ENCODE measurements at regions not wholly inside any gene's neighbourhood (a gene's known extent, or its start where the extent isn't known, plus 50 kb on each side); places are given as distances from the start of the nearest gene placed in this dataset.

DNA sequence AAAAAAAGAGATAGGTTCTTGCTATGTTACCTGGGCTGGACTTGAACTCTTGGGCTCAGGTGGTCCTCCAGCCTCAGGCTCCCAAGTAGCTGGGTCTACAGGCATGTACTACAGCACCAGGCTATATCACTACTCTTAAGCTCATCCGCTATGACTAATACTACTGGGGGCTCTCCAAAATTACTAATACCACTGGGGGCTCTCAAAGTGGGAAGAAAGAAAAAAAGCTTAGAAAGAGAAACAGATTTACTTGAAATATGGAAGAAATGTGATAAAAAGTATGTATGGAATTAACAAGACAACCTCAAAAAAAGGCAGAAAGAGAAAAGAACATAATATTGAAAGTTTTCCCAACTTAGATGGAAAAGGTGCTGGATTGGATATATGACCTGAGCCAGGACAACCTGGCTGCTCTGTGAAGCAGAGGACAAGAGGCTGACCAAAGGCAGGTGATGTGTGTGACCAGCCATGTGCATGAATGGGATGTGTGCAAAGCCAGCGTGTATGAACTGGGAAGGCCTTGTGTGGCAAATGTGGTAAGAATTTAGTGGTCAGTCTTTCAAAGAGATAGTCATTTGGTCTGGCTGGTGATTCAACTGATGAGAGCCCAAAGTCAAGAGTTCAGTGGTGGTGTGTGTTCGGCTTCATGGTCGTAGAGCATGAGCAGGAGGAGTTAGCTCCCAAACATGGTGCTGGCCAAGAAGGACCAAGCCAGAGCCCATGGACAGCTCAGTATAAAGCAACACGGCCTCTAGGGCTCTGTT, 232.4 kb upstream of the KLF14 start:
- Histone ChIP-seq H3K4me1 (ENCODE audit: insufficient read depth, low read length, poor library complexity, severe bottlenecking) (peaks cover 29% of the 10 kb centered on the region), H3K27me3 (replicated peaks; ENCODE audit: insufficient read depth, low read depth, low read length, poor library complexity) (no peaks in the 10 kb centered on the region), H3K9me3 (ENCODE audit: low read depth, low read length, poor library complexity, severe bottlenecking) (no peaks in the 10 kb centered on the region), H3K27ac (ENCODE audit: low read depth, low read length, poor library complexity, severe bottlenecking) (no peak overlapping the region), H3K4me3 (ENCODE audit: low read depth, low read length, poor library complexity, severe bottlenecking) (no peak overlapping the region), H3K36me3 (ENCODE audit: insufficient read depth, low read length, poor library complexity, severe bottlenecking) (no peaks in the 10 kb centered on the region)
- BruUV-seq (replicated peaks), result no TSS peak
- CTCF ChIA-PET, result no interaction called here
- no peak for TF ChIP-seq EZH2 (IDR thresholded peaks at IDR 0.05; ENCODE audit: borderline replicate concordance, low read depth, low read length, poor library complexity, severe bottlenecking)
- no peak for TF ChIP-seq CTCF (conservative IDR thresholded peaks at IDR 0.05; ENCODE audit: low read depth, low read length)
- no peak for DNase-seq (ENCODE audit: low spot score)
- POLR2A ChIA-PET (ENCODE audit: low non-redundant PET), result no interaction called here
- intact Hi-C loops (cut with micrococcal nuclease; ENCODE audit: unreplicated experiment), result no loop called here

- ChIA-PET CTCF (no interaction called here), POLR2A (ENCODE audit: low non-redundant PET) (no interaction called here)
- no TSS peak for BruUV-seq (replicated peaks)
- DNase-seq (ENCODE audit: low spot score), result no peak
- intact Hi-C loops (cut with micrococcal nuclease; ENCODE audit: unreplicated experiment), result no loop called here
- H3K4me3 ChIP-seq (ENCODE audit: low read depth, low read length, poor library complexity, severe bottlenecking), result no peak overlapping the region
- H3K27ac ChIP-seq (ENCODE audit: low read depth, low read length, poor library complexity, severe bottlenecking), result peak overlapping the region; percentile 78
- no peaks in the 10 kb centered on the region for H3K27me3 ChIP-seq (replicated peaks; ENCODE audit: insufficient read depth, low read depth, low read length, poor library complexity)
- H3K4me1 ChIP-seq (ENCODE audit: insufficient read depth, low read length, poor library complexity, severe bottlenecking), result peaks cover 18% of the 10 kb centered on the region
- H3K36me3 ChIP-seq (ENCODE audit: insufficient read depth, low read length, poor library complexity, severe bottlenecking), result no peaks in the 10 kb centered on the region
- TF ChIP-seq CTCF (conservative IDR thresholded peaks at IDR 0.05; ENCODE audit: low read depth, low read length) (no peak), EZH2 (IDR thresholded peaks at IDR 0.05; ENCODE audit: borderline replicate concordance, low read depth, low read length, poor library complexity, severe bottlenecking) (no peak)
- H3K9me3 ChIP-seq (ENCODE audit: low read depth, low read length, poor library complexity, severe bottlenecking), result peaks cover 8% of the 10 kb centered on the region
These were observed 236.2 kb upstream of the KLF14 start for GRCh38 chr7:130970196-130970595.

GRCh38 chr7:130970696-130971095, 236.7 kb upstream of the KLF14 start:
- no peaks in the 10 kb centered on the region for H3K36me3 ChIP-seq (ENCODE audit: insufficient read depth, low read length, poor library complexity, severe bottlenecking)
- CTCF ChIA-PET, result interaction anchor here (1.3 kb wide), 1 partner anchor 10 kb away, joined by 3 read pairs; no protein-coding TSS in a partner anchor
- no TSS peak for BruUV-seq (replicated peaks)
- H3K9me3 ChIP-seq (ENCODE audit: low read depth, low read length, poor library complexity, severe bottlenecking), result peaks cover 13% of the 10 kb centered on the region
- POLR2A ChIA-PET (ENCODE audit: low non-redundant PET), result interaction anchor here (0.6 to 0.8 kb wide), 2 partner anchors 10 to 16 kb away, joined by 4 read pairs; no protein-coding TSS in a partner anchor
- DNase-seq (ENCODE audit: low spot score), result peak; percentile 47
- peak overlapping the region; percentile 78 for H3K27ac ChIP-seq (ENCODE audit: low read depth, low read length, poor library complexity, severe bottlenecking)
- TF ChIP-seq EZH2 (IDR thresholded peaks at IDR 0.05; ENCODE audit: borderline replicate concordance, low read depth, low read length, poor library complexity, severe bottlenecking) (no peak), CTCF (conservative IDR thresholded peaks at IDR 0.05; ENCODE audit: low read depth, low read length) (no peak)
- intact Hi-C loops (cut with micrococcal nuclease; ENCODE audit: unreplicated experiment), result no loop called here
- peaks cover 18% of the 10 kb centered on the region for H3K4me1 ChIP-seq (ENCODE audit: insufficient read depth, low read length, poor library complexity, severe bottlenecking)
- no peak overlapping the region for H3K4me3 ChIP-seq (ENCODE audit: low read depth, low read length, poor library complexity, severe bottlenecking)
- no peaks in the 10 kb centered on the region for H3K27me3 ChIP-seq (replicated peaks; ENCODE audit: insufficient read depth, low read depth, low read length, poor library complexity)

Data from A673 (cell line).